NCI-H2196 (cell line): ENCODE measurements at regions not wholly inside any gene's neighbourhood (a gene's known extent, or its start where the extent isn't known, plus 50 kb on each side); places are given as distances from the start of the nearest gene placed in this dataset.

ENCODE experiments used
- DNase-seq: peaks from one replicate; lab custom pipeline; 2025; ENCODE audit not compliant: unreplicated experiment; lab: John Stamatoyannopoulos, UW

GRCh38 chr10:4533621-4534020, 292.4 kb upstream of the AKR1E2 start:
- DNase-seq: no peak

- no peak for DNase-seq
Measured at GRCh38 chr10:4532976-4533375, 293.0 kb upstream of the AKR1E2 start.

GRCh38 chr10:4532467-4532866, 293.5 kb upstream of the AKR1E2 start:
- no peak for DNase-seq

- DNase-seq: no peak
Measured at GRCh38 chr10:4532011-4532410, 294.0 kb upstream of the AKR1E2 start.

GRCh38 chr10:4529266-4529665, 296.7 kb upstream of the AKR1E2 start:
- no peak for DNase-seq

- DNase-seq: no peak
Measured at GRCh38 chr10:4527281-4527970, 298.6 kb upstream of the AKR1E2 start.

GRCh38 chr10:4526311-4526731, 299.7 kb upstream of the AKR1E2 start:
- no peak for DNase-seq

GRCh38 chr10:4525103-4525502, 300.9 kb upstream of the AKR1E2 start:
- DNase-seq: no peak

- no peak for DNase-seq
Measured at GRCh38 chr10:4522296-4523000, 303.6 kb upstream of the AKR1E2 start.

GRCh38 chr10:4519658-4520402, 306.2 kb upstream of the AKR1E2 start:
- DNase-seq: no peak

GRCh38 chr10:4517746-4518145, 308.3 kb upstream of the AKR1E2 start:
- no peak for DNase-seq

- DNase-seq: no peak
Measured at GRCh38 chr10:4515721-4516120, 310.3 kb upstream of the AKR1E2 start.

GRCh38 chr10:4514445-4515108, 311.4 kb upstream of the AKR1E2 start:
- no peak for DNase-seq

- DNase-seq: no peak
Measured at GRCh38 chr10:4512671-4513240, 313.3 kb upstream of the AKR1E2 start.

GRCh38 chr10:4512196-4512595, 313.8 kb upstream of the AKR1E2 start:
- no peak for DNase-seq

- DNase-seq: no peak
Measured at GRCh38 chr10:4511509-4511908, 314.5 kb upstream of the AKR1E2 start.

GRCh38 chr10:4509405-4509804, 316.6 kb upstream of the AKR1E2 start:
- no peak for DNase-seq

GRCh38 chr10:4506095-4506494, 319.9 kb upstream of the AKR1E2 start:
- DNase-seq: no peak

GRCh38 chr10:4504550-4504949, 321.5 kb upstream of the AKR1E2 start:
- DNase-seq: no peak

GRCh38 chr10:4503076-4503475, 322.9 kb upstream of the AKR1E2 start:
- no peak for DNase-seq

GRCh38 chr10:4501306-4501705, 324.7 kb upstream of the AKR1E2 start:
- no peak for DNase-seq
